Activated T-cell treated with anti-CD3 and anti-CD28 coated beads, Interleukin-2, amount 50 U/mL, for 4 hours (primary cell): ENCODE measurements at regions not wholly inside any gene's neighbourhood (a gene's known extent, or its start where the extent isn't known, plus 50 kb on each side); places are given as distances from the start of the nearest gene placed in this dataset.
"Not testable (repeated sequence)": the region's sequence is repeated elsewhere in the genome, so short reads cannot be mapped to it uniquely, and the experiment has no call there.

Source experiments
- ATAC-seq, 2 donors: fragments of 200-7000 bp; cut with Tn5 transposase; one replicate each; pipeline ENCODE4 v1.10.0; 2021
- DNase-seq: peaks from one replicate; pipeline ENCODE4 v3.0.0-alpha.2; 2020
- H3K27me3 Mint-ChIP-seq: one replicate; pipeline ENCODE4 v1.8.0; 2021; ENCODE audit warnings: low read depth, mixed read lengths
- H3K36me3 Mint-ChIP-seq: one replicate; pipeline ENCODE4 v1.8.0; 2022; ENCODE audit warnings: mixed read lengths; ENCODE audit not compliant: insufficient read depth
- H3K4me1 Mint-ChIP-seq: one replicate; pipeline ENCODE4 v1.8.0; 2021; ENCODE audit warnings: low read depth, mixed read lengths
- H3K4me3 Mint-ChIP-seq: one replicate; pipeline ENCODE4 v1.8.0; 2021; ENCODE audit warnings: mild to moderate bottlenecking, moderate library complexity, mixed read lengths
- H3K9me3 Mint-ChIP-seq: one replicate; pipeline ENCODE4 v1.8.0; 2021; ENCODE audit warnings: mixed read lengths

- DNase-seq (no peak), ATAC-seq (no peak)
- H3K4me3 Mint-ChIP-seq: no peak overlapping the region
- no peaks in the 10 kb centered on the region for H3K36me3 Mint-ChIP-seq
- peaks cover 2% of the 10 kb centered on the region for H3K27me3 Mint-ChIP-seq
- peaks cover 2% of the 10 kb centered on the region for H3K4me1 Mint-ChIP-seq
- H3K9me3 Mint-ChIP-seq: no peaks in the 10 kb centered on the region
Measured at GRCh38 chr4:128676095-128676494, 133.4 kb upstream of the JADE1 start.

- DNase-seq: no peak
- H3K4me3 Mint-ChIP-seq: no peak overlapping the region
- ATAC-seq: no peak
Measured at GRCh38 chr4:128675083-128675482, 134.4 kb upstream of the JADE1 start.

GRCh38 chr4:128673159-128673558 lies 136.3 kb upstream of the JADE1 start:
- H3K36me3 Mint-ChIP-seq, H3K4me1 Mint-ChIP-seq, H3K9me3 Mint-ChIP-seq, ATAC-seq, H3K4me3 Mint-ChIP-seq, DNase-seq, H3K27me3 Mint-ChIP-seq: not testable (repeated sequence)

More at GRCh38 chr4:128675083-128675482, 134.4 kb upstream of the JADE1 start:
- H3K9me3 Mint-ChIP-seq: no peaks in the 10 kb centered on the region
- no peaks in the 10 kb centered on the region for H3K36me3 Mint-ChIP-seq
- H3K4me1 Mint-ChIP-seq: peaks cover 2% of the 10 kb centered on the region
- peaks cover 2% of the 10 kb centered on the region for H3K27me3 Mint-ChIP-seq

- not testable (repeated sequence) for H3K4me3 Mint-ChIP-seq, H3K9me3 Mint-ChIP-seq, H3K36me3 Mint-ChIP-seq, H3K4me1 Mint-ChIP-seq, H3K27me3 Mint-ChIP-seq, DNase-seq, ATAC-seq
Measured at GRCh38 chr4:128672596-128672995, 136.9 kb upstream of the JADE1 start.

GRCh38 chr4:128670513-128670912 lies 139.0 kb upstream of the JADE1 start:
- Mint-ChIP-seq H3K27me3 (no peaks in the 10 kb centered on the region), H3K9me3 (no peaks in the 10 kb centered on the region), H3K4me3 (no peak overlapping the region), H3K4me1 (peaks cover 2% of the 10 kb centered on the region), H3K36me3 (no peaks in the 10 kb centered on the region)
- no peak for ATAC-seq
- no peak for DNase-seq

- peaks cover 1% of the 10 kb centered on the region for H3K4me1 Mint-ChIP-seq
- no peak overlapping the region for H3K4me3 Mint-ChIP-seq
Measured at GRCh38 chr4:128668566-128668965, 140.9 kb upstream of the JADE1 start.

GRCh38 chr4:128665514-128665913 lies 144.0 kb upstream of the JADE1 start:
- Mint-ChIP-seq H3K9me3 (no peaks in the 10 kb centered on the region), H3K4me1 (peaks cover 9% of the 10 kb centered on the region), H3K4me3 (no peak overlapping the region), H3K27me3 (no peaks in the 10 kb centered on the region), H3K36me3 (no peaks in the 10 kb centered on the region)
- DNase-seq (no peak), ATAC-seq (no peak)

More at GRCh38 chr4:128668566-128668965, 140.9 kb upstream of the JADE1 start:
- Mint-ChIP-seq H3K27me3 (no peaks in the 10 kb centered on the region), H3K36me3 (no peaks in the 10 kb centered on the region), H3K9me3 (no peaks in the 10 kb centered on the region)
- ATAC-seq: no peak
- DNase-seq: no peak

GRCh38 chr4:128663325-128663724 lies 146.2 kb upstream of the JADE1 start:
- no peak for DNase-seq
- Mint-ChIP-seq H3K4me3 (no peak overlapping the region), H3K4me1 (peaks cover 9% of the 10 kb centered on the region), H3K27me3 (no peaks in the 10 kb centered on the region), H3K9me3 (no peaks in the 10 kb centered on the region), H3K36me3 (no peaks in the 10 kb centered on the region)
- no peak for ATAC-seq

- no peak for ATAC-seq
- Mint-ChIP-seq H3K4me3 (no peak overlapping the region), H3K27me3 (no peaks in the 10 kb centered on the region), H3K4me1 (peaks cover 9% of the 10 kb centered on the region), H3K9me3 (no peaks in the 10 kb centered on the region), H3K36me3 (no peaks in the 10 kb centered on the region)
- DNase-seq: no peak
Measured at GRCh38 chr4:128661479-128661878, 148.0 kb upstream of the JADE1 start.

- Mint-ChIP-seq H3K9me3 (no peaks in the 10 kb centered on the region), H3K36me3 (no peaks in the 10 kb centered on the region), H3K27me3 (no peaks in the 10 kb centered on the region), H3K4me1 (peaks cover 9% of the 10 kb centered on the region), H3K4me3 (no peak overlapping the region)
- ATAC-seq (no peak), DNase-seq (no peak)
Measured at GRCh38 chr4:128660361-128661215, 148.9 kb upstream of the JADE1 start.

GRCh38 chr4:128658214-128658631 lies 151.3 kb upstream of the JADE1 start:
- Mint-ChIP-seq H3K36me3 (no peaks in the 10 kb centered on the region), H3K4me1 (peaks cover 4% of the 10 kb centered on the region), H3K4me3 (no peak overlapping the region), H3K9me3 (peaks cover 6% of the 10 kb centered on the region), H3K27me3 (no peaks in the 10 kb centered on the region)
- ATAC-seq (no peak), DNase-seq (no peak)

- no peaks in the 10 kb centered on the region for H3K4me1 Mint-ChIP-seq
- DNase-seq (no peak), ATAC-seq (no peak)
- peaks cover 2% of the 10 kb centered on the region for H3K27me3 Mint-ChIP-seq
- peaks cover 6% of the 10 kb centered on the region for H3K9me3 Mint-ChIP-seq
- H3K36me3 Mint-ChIP-seq: no peaks in the 10 kb centered on the region
- H3K4me3 Mint-ChIP-seq: no peak overlapping the region
Measured at GRCh38 chr4:128657638-128658037, 151.9 kb upstream of the JADE1 start.

GRCh38 chr4:128654465-128654864 lies 155.0 kb upstream of the JADE1 start:
- no peaks in the 10 kb centered on the region for H3K4me1 Mint-ChIP-seq

GRCh38 chr4:128653527-128654444 lies 155.7 kb upstream of the JADE1 start:
- ATAC-seq: no peak
- H3K36me3 Mint-ChIP-seq: no peaks in the 10 kb centered on the region
- no peak overlapping the region for H3K4me3 Mint-ChIP-seq
- DNase-seq: no peak
- no peaks in the 10 kb centered on the region for H3K4me1 Mint-ChIP-seq
- peaks cover 10% of the 10 kb centered on the region for H3K27me3 Mint-ChIP-seq
- H3K9me3 Mint-ChIP-seq: peaks cover 6% of the 10 kb centered on the region

More at GRCh38 chr4:128654465-128654864, 155.0 kb upstream of the JADE1 start:
- Mint-ChIP-seq H3K4me3 (no peak overlapping the region), H3K9me3 (peaks cover 6% of the 10 kb centered on the region), H3K36me3 (no peaks in the 10 kb centered on the region), H3K27me3 (peaks cover 7% of the 10 kb centered on the region)
- DNase-seq: no peak
- no peak for ATAC-seq
